Smooth muscle cell (in vitro differentiated cells): ENCODE measurements at regions not wholly inside any gene's neighbourhood (a gene's known extent, or its start where the extent isn't known, plus 50 kb on each side); places are given as distances from the start of the nearest gene placed in this dataset.
A peak's percentile ranks its signal among the peaks of the same experiment; 100 is the strongest.

ENCODE experiments used
- DNase-seq: peaks from one replicate; lab custom pipeline; 2025; ENCODE audit not compliant: unreplicated experiment; lab: John Stamatoyannopoulos, UW
- H2AFZ ChIP-seq: fragments of 200-600 bp; sonication (generic); 2 replicates; pipeline ENCODE4 v1.6.0; 2016; ENCODE audit warnings: antibody characterized with exemption, low read depth, mild to moderate bottlenecking
- H3F3A ChIP-seq: fragments of 200-600 bp; sonication (generic); 2 replicates; pipeline ENCODE4 v1.6.0; 2017; ENCODE audit warnings: antibody characterized with exemption, low read depth
- H3K27ac ChIP-seq: fragments of 200-600 bp; sonication (generic); 2 replicates; pipeline ENCODE4 v1.5.1; 2016; ENCODE audit warnings: low read depth, mild to moderate bottlenecking
- H3K27me3 ChIP-seq: fragments of 200-600 bp; sonication (generic); 2 replicates; pipeline ENCODE4 v1.6.1; 2016; ENCODE audit warnings: low read depth, mild to moderate bottlenecking
- H3K36me3 ChIP-seq: fragments of 200-600 bp; sonication (generic); 2 replicates; pipeline ENCODE4 v1.5.1; 2016; ENCODE audit warnings: low read depth
- H3K4me1 ChIP-seq: fragments of 200-600 bp; sonication (generic); 2 replicates; pipeline ENCODE4 v1.5.1; 2016; ENCODE audit warnings: low read depth
- H3K4me2 ChIP-seq: fragments of 200-600 bp; sonication (generic); 2 replicates; pipeline ENCODE4 v1.6.0; 2016; ENCODE audit warnings: mild to moderate bottlenecking
- H3K4me3 ChIP-seq: fragments of 200-600 bp; sonication (generic); 2 replicates; pipeline ENCODE4 v1.5.1; 2016; ENCODE audit warnings: mild to moderate bottlenecking
- H3K79me2 ChIP-seq: fragments of 200-600 bp; sonication (generic); 2 replicates; pipeline ENCODE4 v1.6.0; 2016; ENCODE audit warnings: low read depth, mild to moderate bottlenecking
- H3K9ac ChIP-seq: fragments of 200-600 bp; sonication (generic); 2 replicates; pipeline ENCODE4 v1.6.0; 2016; ENCODE audit warnings: low read depth
- H3K9me3 ChIP-seq: fragments of 200-600 bp; sonication (generic); replicated peaks from 2 replicates; pipeline ENCODE4 v1.5.1; 2016; ENCODE audit warnings: low read depth
- H4K20me1 ChIP-seq: fragments of 200-600 bp; sonication (generic); 2 replicates; pipeline ENCODE4 v1.6.0; 2016; ENCODE audit warnings: low read depth
- CTCF ChIP-seq: fragments of 200-600 bp; sonication (generic); IDR thresholded peaks from 2 replicates; pipeline ENCODE4 v1.5.1; 2017; ENCODE audit warnings: borderline replicate concordance, mild to moderate bottlenecking, antibody characterized with exemption; ENCODE audit not compliant: insufficient read depth, poor library complexity, severe bottlenecking
- WGBS: methylation state at CpG from one replicate; pipeline ENCODE4 v1.1.7; 2016; ENCODE audit warnings: low lambda C conversion rate; 5-methylcytosine and 5-hydroxymethylcytosine counted together

DNA sequence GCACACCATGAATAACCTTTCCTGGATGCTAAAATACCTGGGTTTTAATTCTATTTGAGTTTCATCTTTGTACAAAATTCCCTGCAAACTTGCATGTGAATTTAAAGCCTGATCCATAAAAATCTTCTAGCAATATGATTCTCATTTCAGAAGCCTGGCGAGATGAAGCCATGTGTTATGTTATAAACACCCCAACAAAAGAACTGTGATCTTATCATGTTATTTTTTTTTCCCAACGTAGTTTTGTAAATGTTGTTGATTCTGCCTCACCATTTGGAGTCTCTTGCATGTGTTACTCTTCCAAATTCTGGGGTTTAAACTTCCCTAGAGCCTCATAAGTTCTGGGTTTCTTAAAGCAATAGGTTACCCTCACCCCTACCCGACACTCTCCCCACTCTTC lies 428.1 kb upstream of the DPH6 start:
- Histone ChIP-seq H4K20me1 (no peaks in the 10 kb centered on the region), H3K27ac (no peak overlapping the region), H3K36me3 (no peaks in the 10 kb centered on the region), H3K9me3 (no peaks in the 10 kb centered on the region), H3K4me2 (no peak overlapping the region), H3K79me2 (no peaks in the 10 kb centered on the region), H2AFZ (no peak overlapping the region), H3K4me3 (no peak overlapping the region), H3K4me1 (no peaks in the 10 kb centered on the region), H3K9ac (no peak overlapping the region), H3K27me3 (no peaks in the 10 kb centered on the region), H3F3A (no peaks in the 10 kb centered on the region)
- TF ChIP-seq CTCF = no peak
- no peak for DNase-seq
- 84% methylated on average over 3 of the region's 3 CpGs for WGBS

- H3K9me3 ChIP-seq = no peaks in the 10 kb centered on the region
- H2AFZ ChIP-seq = no peak overlapping the region
- no peak overlapping the region for H3K4me3 ChIP-seq
- peaks cover 7% of the 10 kb centered on the region for H3K4me1 ChIP-seq
- no peak for TF ChIP-seq CTCF
- DNase-seq = no peak
- H3K9ac ChIP-seq = no peak overlapping the region
- H3K36me3 ChIP-seq = no peaks in the 10 kb centered on the region
- H3K27me3 ChIP-seq = no peaks in the 10 kb centered on the region
- H3K27ac ChIP-seq = no peak overlapping the region
- no peaks in the 10 kb centered on the region for H3F3A ChIP-seq
- H4K20me1 ChIP-seq = no peaks in the 10 kb centered on the region
- no peaks in the 10 kb centered on the region for H3K79me2 ChIP-seq
- no peak overlapping the region for H3K4me2 ChIP-seq
- WGBS = 93% methylated on average over 4 of the region's 4 CpGs
These were observed 430.0 kb upstream of the DPH6 start for GRCh38 chr15:35975941-35976340.

DNA sequence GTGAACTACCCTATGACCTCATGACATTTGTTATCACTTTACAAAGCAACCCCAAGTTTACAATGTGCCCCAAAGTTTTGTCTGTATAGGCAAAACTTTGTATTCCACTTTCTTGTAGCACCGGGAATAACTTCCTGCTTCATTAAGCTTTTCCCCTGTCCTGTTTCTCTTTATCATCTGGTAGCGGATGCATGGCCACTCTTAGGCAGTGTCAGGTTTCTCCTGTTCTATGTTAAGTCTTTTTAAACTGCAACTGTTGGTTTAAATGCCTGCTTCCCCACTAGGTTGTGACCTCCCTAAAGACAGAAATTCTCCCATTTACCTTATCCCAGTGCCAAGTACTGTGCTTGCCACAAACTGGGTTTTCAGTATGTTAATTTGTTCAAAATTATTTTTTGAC lies 433.6 kb upstream of the DPH6 start:
- WGBS = 29% methylated on average over 2 of the region's 2 CpGs
- Histone ChIP-seq H3K4me3 (no peak overlapping the region), H4K20me1 (no peaks in the 10 kb centered on the region), H3K4me1 (peaks cover 7% of the 10 kb centered on the region), H3F3A (no peaks in the 10 kb centered on the region), H3K4me2 (no peak overlapping the region), H3K79me2 (no peaks in the 10 kb centered on the region), H3K9me3 (no peaks in the 10 kb centered on the region), H3K36me3 (no peaks in the 10 kb centered on the region), H3K9ac (no peak overlapping the region), H3K27me3 (peaks cover 7% of the 10 kb centered on the region), H3K27ac (no peak overlapping the region), H2AFZ (no peak overlapping the region)
- no peak for DNase-seq
- TF ChIP-seq CTCF = no peak

GRCh38 chr15:35980719-35981118 lies 434.8 kb upstream of the DPH6 start:
- Histone ChIP-seq H2AFZ (no peak overlapping the region), H3K4me2 (peak overlapping the region; percentile 28), H3K4me1 (peaks cover 7% of the 10 kb centered on the region), H3F3A (no peaks in the 10 kb centered on the region), H3K9me3 (no peaks in the 10 kb centered on the region), H3K36me3 (no peaks in the 10 kb centered on the region), H3K4me3 (no peak overlapping the region), H3K27me3 (peaks cover 7% of the 10 kb centered on the region), H3K79me2 (no peaks in the 10 kb centered on the region), H3K9ac (no peak overlapping the region), H3K27ac (no peak overlapping the region), H4K20me1 (no peaks in the 10 kb centered on the region)
- no peak for DNase-seq
- TF ChIP-seq CTCF = no peak
